T-helper 2 cell (primary cell): ENCODE measurements at regions not wholly inside any gene's neighbourhood (a gene's known extent, or its start where the extent isn't known, plus 50 kb on each side); places are given as distances from the start of the nearest gene placed in this dataset.

Source experiments
- DNase-seq, 5 experiments: peaks; one replicate each; pipeline versions ENCODE4 v3.0.0 to v3.0.0-alpha.2; 2012 to 2022

DNA sequence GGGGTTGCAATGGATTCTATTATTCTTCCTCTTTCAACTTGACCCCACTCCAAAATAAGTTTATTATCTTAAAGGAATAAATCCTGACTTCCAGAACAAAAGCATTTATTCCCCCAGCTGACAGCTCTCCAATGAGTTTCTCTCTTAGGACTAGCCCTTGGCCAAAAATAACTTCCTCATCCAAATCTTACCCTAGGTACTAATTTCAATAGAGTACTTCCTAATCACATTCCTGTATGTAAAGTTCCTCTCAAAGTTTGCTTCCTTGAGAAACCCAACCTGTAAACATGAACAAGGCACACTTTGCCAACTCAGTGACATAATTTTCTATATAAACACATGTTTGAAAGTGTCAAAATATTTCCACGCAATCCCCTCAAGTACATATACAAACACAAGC lies 671.2 kb upstream of the GALNTL6 start:
- no peak for DNase-seq

DNA sequence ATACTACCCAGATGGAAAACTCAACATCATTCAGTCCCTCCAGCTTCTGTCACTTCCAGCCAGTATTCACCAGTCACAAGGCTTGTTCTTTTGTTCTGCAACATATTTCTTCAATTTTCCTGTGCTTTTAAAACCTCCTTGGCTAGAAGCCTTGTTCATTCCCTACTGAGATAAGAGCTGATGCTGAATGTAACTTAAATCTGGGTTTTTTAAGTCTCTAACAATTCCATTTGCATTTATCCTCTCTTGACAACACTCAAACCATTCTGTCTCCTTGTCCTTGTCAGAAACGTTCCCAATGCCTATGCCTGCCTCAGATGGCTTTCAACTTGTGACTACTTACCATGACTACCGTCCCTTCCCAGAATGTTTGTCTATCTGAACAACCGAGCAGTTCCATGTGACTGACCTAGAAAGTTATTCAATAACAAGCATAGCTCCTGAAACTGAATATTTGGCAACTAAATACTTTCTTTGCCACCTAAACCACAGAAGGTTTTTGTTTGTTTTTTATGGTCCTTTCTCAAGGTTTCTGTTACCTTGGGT lies 682.9 kb upstream of the GALNTL6 start:
- DNase-seq, result no peak

DNA sequence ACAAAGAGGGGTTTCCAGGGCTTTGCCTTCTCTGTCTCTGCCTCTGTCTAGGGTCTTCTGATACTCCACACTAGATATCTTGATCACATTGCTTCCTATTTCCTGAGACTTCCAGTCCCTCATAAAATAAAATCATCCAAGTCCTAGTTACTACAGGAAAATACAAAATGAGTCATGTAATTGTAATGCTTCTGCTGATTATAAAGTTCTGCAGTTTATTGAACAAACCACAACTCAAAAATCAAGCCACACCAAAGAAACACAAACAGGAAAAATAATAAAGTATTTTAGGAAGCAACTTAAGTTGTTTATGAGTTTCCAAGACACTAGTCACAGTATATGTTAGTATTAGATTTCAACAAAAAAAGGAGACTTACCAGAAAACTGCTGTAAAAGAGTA lies 695.1 kb upstream of the GALNTL6 start:
- DNase-seq, result no peak

DNA sequence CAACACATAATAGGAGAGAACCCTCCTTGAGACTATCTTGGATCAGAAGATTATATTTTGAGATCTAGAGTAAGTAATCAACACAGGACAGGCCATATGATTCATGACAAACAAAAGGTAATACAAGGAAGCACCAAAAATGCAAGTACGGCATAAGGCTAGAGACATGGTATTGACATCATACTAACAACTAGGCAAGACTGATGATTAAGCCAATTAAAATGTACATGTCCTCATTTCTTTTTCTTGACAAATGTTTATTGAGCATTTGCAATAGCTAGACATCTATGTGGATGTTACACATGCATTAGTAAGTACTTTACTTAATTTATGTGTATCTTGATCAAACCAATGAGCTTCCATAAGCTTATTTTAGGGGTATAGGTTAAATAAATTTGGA lies 695.7 kb upstream of the GALNTL6 start:
- no peak for DNase-seq

DNA sequence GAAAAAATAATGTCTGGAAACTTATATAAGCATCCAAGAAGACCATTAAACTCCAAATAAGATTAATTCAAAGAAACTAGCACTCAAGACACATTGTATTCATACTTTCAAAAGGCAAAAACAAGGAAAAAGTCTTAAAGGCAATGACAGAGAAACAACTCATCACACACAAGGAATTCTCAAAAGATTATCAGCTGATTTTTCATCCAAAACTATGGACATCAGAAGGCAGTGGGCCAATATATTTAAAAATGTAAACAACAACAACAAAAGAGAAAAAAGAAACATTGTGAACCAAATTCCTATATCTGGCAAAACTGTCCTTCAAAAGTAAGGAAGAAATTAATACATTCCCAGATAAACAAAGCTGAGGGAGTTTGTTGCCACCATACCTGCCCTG lies 711.4 kb upstream of the GALNTL6 start:
- no peak for DNase-seq

DNA sequence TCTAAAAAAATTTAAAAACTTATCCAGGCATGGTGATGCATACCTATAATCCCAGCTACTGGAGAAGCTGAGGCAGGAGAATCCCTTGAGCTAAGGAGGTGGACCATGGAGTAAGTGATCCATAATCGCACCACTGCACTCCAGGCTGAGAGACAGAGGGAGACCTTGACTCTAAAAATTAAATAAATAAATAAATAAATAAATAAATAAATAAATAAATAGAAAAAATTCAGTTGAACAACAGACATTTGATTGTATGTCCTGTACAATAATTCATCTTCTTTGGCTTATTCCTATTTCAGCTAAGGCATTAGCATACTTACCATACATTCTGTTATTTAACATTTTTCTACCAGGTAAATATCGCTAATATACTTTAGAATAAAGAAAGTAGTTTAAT lies 726.1 kb upstream of the GALNTL6 start:
- DNase-seq, result no peak

DNA sequence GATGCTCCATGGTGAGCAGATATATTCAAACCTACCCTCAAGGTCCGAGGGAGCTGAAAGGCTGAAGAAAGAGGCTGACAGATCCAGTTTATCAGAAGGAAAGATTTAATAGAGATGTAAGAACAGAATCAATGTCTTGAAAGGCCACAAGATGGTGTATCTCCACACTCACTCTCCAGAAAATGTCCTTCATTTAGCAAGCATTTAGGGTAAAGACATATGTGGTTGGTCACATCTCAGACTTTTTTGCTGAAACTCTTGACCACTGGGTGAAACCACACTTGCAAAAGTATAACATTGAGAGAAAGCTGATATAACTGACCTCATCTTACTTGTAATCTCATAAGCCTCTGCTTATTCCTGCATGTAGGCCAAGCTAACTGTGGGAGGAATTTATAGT lies 745.8 kb upstream of the GALNTL6 start:
- no peak for DNase-seq

DNA sequence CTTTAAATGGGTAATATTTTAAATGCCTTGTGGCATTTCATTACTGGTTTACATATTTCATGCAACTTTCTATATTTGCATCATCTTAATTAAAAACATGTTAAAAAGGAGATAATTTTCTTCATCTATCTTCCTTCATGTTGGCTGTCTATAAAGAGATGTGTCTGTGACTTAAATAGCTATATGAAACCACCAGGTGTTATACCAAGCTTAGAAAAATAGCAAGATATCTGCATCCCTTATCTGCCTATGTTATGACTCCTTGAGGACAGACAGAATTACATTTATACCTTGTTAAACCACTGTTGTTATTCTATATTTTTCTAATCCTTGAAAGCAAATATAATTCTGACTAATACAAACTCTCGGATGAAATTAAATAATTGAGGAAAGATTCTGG lies 763.8 kb upstream of the GALNTL6 start:
- DNase-seq, result no peak

DNA sequence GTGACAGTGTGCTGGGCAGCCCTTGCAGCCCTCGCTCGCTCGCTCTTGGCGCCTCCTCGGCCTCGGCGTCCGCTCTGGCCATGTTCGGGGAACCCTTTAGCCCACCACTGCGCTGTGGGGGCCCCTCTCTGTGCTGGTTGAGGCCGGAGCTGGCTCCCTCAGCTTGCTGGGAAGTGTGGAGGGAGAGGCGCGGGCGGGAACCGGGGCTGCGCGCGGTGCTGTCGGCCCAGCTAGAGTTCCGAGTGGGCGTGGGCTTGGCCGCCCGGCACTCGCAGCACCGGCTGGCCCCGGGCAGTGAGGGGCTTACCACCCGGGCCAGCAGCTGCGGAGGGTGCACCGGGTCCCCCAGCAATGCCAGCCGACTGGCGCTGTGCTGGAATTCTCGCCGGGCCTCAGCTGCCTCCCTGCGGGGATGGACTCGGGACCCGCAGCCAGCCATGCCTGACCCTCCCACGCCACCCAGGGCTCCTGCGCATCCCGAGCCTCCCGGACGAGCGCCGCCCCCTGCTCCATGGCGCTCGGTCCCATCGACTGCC lies 770.1 kb upstream of the GALNTL6 start:
- DNase-seq, result no peak

DNA sequence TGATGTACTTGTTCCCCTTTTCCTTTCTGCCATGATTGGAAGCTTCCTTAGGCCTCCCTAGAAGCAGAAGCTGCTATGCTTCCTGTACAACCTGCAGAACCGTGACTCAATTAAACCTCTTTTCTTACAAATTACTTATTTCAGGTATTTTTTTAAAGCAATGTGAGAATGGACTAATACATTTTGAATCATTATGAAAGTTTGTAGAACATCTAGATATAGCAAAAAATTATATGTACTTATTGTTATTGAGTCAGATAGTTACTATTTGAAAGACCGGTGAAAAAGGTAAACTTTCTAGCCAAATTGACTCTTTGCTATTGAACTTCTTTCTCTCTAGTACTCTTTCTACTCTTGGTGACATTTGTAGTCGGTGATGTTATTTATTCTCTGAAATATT lies 777.3 kb upstream of the GALNTL6 start:
- DNase-seq, result no peak

DNA sequence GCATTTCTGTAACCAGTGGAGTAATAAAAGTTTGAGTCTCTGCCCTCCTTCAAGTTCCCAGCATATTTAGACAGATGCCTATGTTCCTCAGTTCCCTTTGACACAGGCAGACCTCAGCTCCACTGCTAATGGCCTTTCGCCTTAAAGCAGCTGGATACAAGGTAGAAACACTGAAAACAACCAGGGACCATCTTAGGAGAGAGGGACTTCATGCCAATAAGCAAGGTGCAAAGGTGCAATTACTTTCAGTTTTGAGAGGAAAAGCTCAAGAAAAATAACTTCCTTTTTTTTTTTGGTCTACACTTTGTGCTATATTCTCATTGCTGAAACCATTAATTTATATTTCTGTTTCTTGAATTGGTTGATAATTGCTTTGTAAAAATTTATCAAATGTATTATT lies 781.9 kb upstream of the GALNTL6 start:
- DNase-seq, result no peak

DNA sequence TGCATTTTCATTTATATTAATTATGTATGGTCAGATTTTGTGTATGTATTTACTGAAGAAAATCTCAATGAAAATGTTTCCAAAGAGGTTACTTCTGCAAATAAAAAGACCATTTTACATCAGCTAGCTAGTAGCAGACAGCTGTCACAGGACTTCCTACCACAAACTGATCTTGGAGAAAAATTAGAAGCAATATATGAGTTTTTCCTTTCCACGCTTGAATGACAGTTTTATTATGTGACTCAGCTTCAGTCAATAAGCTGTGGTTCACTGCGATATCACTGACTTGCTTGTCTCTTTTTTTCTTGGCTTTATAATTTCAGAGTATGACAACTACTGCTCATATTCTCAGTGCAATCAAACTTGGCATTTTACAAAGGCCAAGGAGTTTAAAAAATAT lies 787.4 kb upstream of the GALNTL6 start:
- no peak for DNase-seq

DNA sequence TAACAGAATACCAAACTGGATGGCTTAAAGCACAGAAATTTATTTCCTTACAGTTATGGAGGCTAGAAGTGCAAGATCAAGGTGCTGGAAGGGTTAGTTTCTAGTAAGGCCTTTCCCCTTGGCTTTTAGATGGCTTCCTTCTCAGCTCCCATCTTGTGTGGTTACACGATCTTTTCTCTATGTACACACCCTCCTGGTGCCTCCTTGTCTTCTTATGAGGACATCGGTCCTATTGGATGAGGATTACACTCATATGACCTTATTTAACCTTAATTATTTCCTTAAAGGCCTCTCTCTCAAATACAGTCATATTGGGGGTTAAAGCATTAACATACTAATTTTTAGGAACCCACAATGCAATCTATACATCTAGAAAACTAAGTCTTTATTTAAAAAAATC lies 787.9 kb upstream of the GALNTL6 start:
- DNase-seq, result no peak

DNA sequence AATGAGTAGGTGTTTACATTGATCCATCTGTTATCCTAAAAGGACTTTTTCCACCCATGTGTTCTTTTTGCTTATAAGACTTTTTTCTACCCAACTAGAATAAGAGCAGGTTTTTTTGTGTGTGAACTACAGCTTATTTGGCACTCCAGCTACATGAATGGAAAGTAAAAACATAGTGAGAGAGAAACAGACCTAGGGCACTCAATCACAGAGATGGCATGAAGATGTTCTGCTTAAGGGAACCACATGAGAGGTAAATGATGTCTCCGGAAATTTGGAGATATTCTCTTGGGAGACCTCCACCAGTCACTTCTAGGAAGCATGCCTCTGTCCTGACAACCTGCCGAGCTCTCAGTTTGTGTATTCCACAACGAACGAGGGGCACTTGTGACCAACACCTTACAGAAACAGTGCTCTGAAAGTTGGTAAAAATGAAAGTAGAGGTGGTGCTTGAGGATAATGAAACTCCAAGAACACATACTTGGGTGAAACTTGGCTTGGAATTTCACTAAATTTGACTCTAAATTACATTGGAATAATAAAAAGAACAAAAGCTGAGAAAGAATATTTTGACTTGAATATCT lies 788.4 kb upstream of the GALNTL6 start:
- no peak for DNase-seq

DNA sequence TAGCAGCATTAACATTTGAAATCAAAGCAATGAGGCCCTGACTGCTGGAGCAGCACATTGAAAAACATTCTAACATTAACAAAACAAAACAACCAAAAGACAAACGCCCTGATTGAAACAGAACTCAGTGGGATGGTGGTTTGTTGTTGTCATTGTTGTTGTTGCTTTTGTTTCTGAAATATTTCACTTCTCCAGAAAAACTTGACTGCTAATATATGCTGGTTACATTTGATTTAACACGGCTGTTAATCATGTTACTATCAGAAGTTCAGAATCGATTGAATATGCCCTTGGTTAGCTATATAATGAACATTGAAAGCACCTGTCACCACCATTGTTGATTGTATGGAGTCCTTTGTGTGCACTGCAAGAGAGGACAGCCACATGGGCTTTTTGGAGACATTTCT lies 790.4 kb upstream of the GALNTL6 start:
- no peak for DNase-seq

DNA sequence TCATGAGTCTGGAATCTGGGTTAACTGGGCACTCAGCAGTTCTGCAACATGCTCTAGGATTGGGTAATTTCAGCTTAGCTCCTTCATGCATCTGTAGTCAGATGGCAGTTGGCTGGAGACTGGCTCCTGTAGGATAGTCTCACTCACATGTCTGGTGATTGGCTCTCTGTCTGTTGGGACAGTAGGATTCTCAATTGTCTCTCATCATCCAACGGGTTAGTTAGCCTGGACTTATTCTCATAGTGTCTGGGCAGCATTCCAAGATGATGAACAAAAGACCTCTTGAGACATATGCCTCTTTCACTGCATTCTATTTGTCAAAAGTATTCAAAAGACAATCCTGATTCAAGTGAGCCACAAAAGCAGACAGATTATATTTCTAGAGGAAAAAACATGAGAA lies 795.6 kb upstream of the GALNTL6 start:
- no peak for DNase-seq

DNA sequence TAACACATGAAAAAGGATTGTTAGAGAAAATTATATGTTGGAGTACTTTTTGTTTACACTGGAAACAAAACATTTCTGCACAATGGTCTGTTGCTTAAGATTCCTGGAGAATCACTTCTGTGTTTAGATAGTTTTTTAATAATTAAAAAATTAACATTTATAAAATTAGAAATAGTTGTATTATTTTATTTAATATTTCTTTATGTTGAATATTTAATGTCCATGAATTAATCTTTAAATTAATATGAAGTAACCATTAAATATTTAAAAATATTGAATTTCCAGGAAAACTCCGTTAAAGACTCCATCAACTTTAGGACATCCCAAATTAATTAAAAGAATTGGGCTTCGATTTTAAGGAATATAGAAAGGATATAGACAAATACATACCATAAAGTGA lies 797.1 kb upstream of the GALNTL6 start:
- no peak for DNase-seq

DNA sequence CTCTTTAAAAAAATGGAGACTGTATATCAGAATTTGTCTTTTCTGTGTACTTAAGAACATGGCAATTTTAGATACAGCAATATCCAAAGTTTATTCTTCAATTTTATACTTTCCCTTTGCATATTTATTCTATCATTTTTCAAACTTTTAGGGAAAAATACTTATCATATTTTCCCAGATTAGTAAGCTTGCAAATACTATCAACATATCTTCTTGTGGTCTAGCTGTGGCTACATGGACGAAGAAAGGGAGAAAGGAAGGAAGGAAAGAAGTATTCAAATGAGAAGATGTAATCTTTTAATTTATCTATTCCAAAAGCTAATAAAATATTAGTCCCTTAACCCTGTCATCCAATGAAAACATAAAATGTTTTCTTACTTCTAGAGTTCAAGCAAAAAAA lies 797.8 kb upstream of the GALNTL6 start:
- DNase-seq, result no peak

DNA sequence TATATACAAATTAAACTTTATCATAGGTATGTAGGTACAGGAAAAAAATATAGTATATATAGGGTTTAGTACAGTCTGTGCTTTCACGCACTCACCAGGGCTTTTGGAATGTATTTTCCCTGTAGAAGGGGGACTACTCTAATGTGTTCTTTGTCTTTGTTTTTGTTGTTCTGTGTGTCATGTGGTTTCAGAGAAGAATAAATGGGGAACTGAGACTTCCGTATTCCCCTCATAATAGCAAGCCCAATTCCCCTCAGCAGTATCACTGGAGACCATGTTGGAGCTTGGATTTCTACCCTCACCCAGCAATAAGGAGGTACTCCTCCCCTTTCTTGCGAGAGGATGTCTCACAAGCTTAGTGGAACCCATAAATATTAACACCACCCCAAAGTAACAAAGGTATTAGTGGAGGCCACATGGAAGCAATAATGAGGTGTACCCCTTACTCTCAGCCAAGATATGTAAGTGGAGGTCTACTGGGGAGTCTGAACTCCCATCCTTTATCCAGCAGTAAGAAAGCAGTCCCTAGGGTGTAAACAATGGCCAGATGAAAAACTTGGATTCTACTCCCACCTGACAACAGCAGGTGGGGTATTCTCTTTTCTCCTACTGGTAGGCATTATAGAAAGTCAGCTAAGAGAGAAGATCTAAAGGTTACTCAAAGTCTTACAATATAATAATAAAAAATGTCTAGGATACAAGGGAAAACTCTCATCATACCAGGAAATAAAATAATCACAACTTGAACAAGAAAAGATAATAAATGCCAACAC lies 805.4 kb upstream of the GALNTL6 start:
- DNase-seq, result no peak

DNA sequence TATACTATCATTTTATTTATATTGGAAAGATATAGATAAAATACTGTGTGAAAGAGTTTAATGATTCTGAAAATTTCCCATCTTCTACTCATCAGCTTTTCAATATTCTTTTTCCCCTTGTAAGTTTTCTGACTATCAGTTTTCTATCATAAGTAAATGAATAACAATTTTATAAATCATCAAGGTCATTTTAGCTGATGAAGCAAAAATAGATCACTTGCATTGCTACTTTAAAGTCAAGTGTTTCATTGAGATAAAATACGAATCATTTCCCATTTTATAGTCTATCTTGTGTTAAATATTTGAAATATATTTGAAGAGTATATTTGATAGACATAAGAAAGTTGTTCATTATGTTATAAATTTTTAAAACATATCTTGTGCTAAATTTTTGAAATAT lies 811.0 kb upstream of the GALNTL6 start:
- DNase-seq, result no peak

DNA sequence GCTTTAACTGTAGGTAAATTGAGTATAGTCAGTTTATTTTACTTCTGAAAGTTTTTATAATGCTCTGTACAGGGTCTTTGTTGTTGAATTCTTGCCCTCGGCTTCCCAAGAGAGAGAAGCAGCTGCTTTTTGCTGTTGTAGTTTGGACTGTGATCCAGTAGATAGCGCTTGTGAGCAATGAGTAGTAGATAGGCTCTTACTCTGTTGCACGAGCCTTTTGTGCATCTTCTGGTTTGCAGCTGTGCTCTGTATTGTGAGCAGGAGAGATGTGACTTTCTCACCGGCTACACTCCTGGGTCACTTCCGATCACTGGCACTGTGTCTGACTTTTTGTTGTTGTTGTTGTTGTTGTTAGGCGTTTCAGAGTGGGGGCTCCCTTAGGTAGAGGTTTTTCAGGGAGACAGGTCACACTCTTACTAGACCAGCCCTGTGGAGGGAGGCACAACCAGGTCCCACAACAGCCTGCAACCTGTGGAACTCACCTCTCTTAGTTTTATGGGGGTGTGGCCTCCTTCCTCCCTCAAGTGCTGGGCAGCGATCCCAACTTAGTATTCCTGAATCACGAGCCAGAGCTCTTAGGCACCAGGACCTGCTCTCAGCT lies 822.1 kb upstream of the GALNTL6 start:
- peak in 1 of 5 experiments; percentile 6 for DNase-seq

DNA sequence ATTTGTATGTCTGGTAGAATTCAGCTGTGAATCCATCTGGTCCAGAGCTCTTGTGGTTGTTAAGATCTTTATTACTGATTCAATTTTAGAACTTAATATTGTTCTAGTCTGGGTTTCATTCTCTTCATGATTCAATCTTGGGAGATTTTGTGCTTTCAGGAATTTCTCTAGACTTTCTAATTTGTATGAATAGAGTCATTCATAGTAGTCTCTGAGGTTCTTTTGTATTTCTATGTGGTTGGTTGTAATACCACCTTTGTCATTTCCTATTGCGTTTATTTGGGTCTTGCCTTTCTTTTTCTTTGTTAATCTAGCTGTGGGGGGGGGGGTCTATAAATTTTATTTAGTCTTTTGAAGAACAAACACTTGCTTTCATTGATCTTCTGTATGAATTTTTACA lies 824.8 kb upstream of the GALNTL6 start:
- no peak for DNase-seq

DNA sequence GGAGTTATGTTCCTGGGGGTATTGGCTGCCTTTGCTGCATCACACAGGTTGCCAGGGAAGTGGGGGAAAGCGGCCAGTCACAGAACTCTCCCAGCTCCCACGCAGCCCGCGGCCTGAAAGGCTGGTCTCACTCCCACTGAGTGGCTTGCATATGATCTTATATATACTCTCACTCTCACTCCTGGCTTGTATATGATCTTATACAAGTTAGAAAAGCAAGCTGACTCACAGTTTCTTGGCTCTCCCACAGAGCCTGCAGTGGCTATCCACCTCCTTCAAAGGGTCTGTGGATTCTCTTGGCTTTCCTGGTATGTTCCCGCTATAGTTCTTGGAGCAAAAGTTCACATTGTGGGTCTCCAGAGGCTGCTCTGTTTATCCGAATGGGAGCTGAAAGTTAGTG lies 833.5 kb upstream of the GALNTL6 start:
- DNase-seq, result no peak

DNA sequence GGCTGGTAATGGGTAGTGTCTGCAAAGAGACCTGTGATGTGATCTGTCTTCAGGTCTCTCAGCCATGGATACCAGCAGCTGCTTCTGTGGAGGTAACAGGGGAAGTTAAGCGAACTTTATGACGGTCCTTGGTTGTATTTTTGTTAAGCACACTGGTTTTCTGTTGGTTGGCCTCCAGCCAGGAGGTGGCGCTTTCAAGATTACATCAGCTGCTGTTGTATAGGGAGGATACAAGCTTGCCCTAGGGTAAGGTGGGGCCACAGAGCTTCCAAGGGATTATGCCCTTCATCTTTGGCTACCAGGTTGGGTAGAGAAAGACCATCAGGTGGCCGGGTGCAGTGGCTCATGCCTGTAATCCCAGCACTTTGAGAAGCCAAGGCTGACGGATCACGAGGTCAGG lies 834.2 kb upstream of the GALNTL6 start:
- no peak for DNase-seq
